ENCODE measurements at regions not wholly inside any gene's neighbourhood (a gene's known extent, or its start where the extent isn't known, plus 50 kb on each side); places are given as distances from the start of the nearest gene placed in this dataset.

GRCh38 chr6:168177103-168177891, 98.3 kb upstream of the FRMD1 start:
- H3K36me3 ChIP-seq (ENCODE audit: control insufficient read depth, insufficient read depth, low read length): no peaks in the 10 kb centered on the region
- H3K9me3 ChIP-seq (ENCODE audit: control insufficient read depth, insufficient read depth, low read length): peaks cover 2% of the 10 kb centered on the region
- BruUV-seq (replicated peaks): no TSS peak
- no peak overlapping the region for H2BK5ac ChIP-seq (ENCODE audit: low read depth, low read length, poor library complexity, severe bottlenecking)
- ChIA-PET CTCF (no interaction called here), POLR2A (ENCODE audit: unreplicated experiment) (no interaction called here)
- H2BK20ac ChIP-seq (ENCODE audit: low read depth, low read length): no peak overlapping the region
- TF ChIP-seq CEBPB (IDR thresholded peaks at IDR 0.05; ENCODE audit: low read depth, low read length) (no peak), USF2 (IDR thresholded peaks at IDR 0.05; ENCODE audit: low read depth, low read length) (no peak), POLR2A (IDR thresholded peaks at IDR 0.05; ENCODE audit: low read depth, low read length) (no peak), FOS (IDR thresholded peaks at IDR 0.05; ENCODE audit: low read depth, low read length) (no peak), MXI1 (IDR thresholded peaks at IDR 0.05; ENCODE audit: borderline replicate concordance, low read depth, low read length) (no peak)
- H4K20me1 ChIP-seq (ENCODE audit: insufficient read depth, low read length): no peaks in the 10 kb centered on the region
- no peaks in the 10 kb centered on the region for H3K9me1 ChIP-seq (ENCODE audit: insufficient read depth, low read length)
- H3K23ac ChIP-seq (ENCODE audit: low read depth, low read length): no peak overlapping the region
- no peak overlapping the region for H3K4me3 ChIP-seq (ENCODE audit: insufficient read depth, low read depth, low read length)
- no peak overlapping the region for H3K14ac ChIP-seq (replicated peaks; ENCODE audit: low read depth, low read length)
- DNase-seq: no peak
- H3K4ac ChIP-seq (ENCODE audit: low read depth, low read length): no peak overlapping the region
- no peaks in the 10 kb centered on the region for H3K27me3 ChIP-seq (ENCODE audit: control insufficient read depth, insufficient read depth, low read length)
- no peak overlapping the region for H4K5ac ChIP-seq (ENCODE audit: low read depth, low read length)
- no peak overlapping the region for H2AK5ac ChIP-seq (ENCODE audit: low read depth, low read length)
- no peak overlapping the region for H3K9ac ChIP-seq (ENCODE audit: low read depth, low read length)
- no peak overlapping the region for H3K56ac ChIP-seq (ENCODE audit: extremely low read depth, insufficient read depth, low read length)
- no peak overlapping the region for H2BK15ac ChIP-seq (ENCODE audit: low read depth, low read length)
- no peak overlapping the region for H4K91ac ChIP-seq (ENCODE audit: insufficient read depth, low read depth, low read length)
- H3K4me2 ChIP-seq (ENCODE audit: low read depth, low read length): no peak overlapping the region
- no peak overlapping the region for H2AK9ac ChIP-seq (replicated peaks; ENCODE audit: low read depth, low read length, poor library complexity)
- no peak overlapping the region for H2BK120ac ChIP-seq (ENCODE audit: low read depth, low read length)
- no peak overlapping the region for H2AFZ ChIP-seq (replicated peaks; ENCODE audit: low read length, poor library complexity)
- in situ Hi-C loops (cut with MboI; ENCODE audit: low sequenced_read_pairs) (no loop called here), dilution Hi-C loops (cut with HindIII; ENCODE audit: low sequenced_read_pairs, unreplicated experiment) (no loop called here), intact Hi-C loops (cut with micrococcal nuclease) (no loop called here)
- ATAC-seq (ENCODE audit: low read depth): no peak
- no peaks in the 10 kb centered on the region for H3K4me1 ChIP-seq (ENCODE audit: control insufficient read depth, insufficient read depth, low read length)
- no peaks in the 10 kb centered on the region for H3K79me1 ChIP-seq (ENCODE audit: low read depth in 1 of 2, low read length in 2 of 2)
- no peak overlapping the region for H3K18ac ChIP-seq (ENCODE audit: low read depth, low read length)
- H3K27ac ChIP-seq (ENCODE audit: insufficient read depth, low read length): no peak overlapping the region
- WGBS, 2 experiments (ENCODE audit: extremely low coverage in 2 of 2, insufficient read length in 1 of 2): 85% methylated on average over 5 of the region's 8 CpGs; no CpG with 5 or more reads in 1 of the 2 experiments
- H4K8ac ChIP-seq (ENCODE audit: low read depth in 2 of 2, low read length in 2 of 2): no peak overlapping the region

Measured in IMR-90 (cell line).